Aorta (tissue), 5 donors: ENCODE measurements at regions not wholly inside any gene's neighbourhood (a gene's known extent, or its start where the extent isn't known, plus 50 kb on each side); places are given as distances from the start of the nearest gene placed in this dataset.
"Not testable (repeated sequence)": the region's sequence is repeated elsewhere in the genome, so short reads cannot be mapped to it uniquely, and the experiment has no call there.

Experiments used
- ATAC-seq: fragments of 200-7000 bp; cut with Tn5 transposase; one replicate; pipeline ENCODE4 v1.9.1; 2022; ENCODE audit warnings: moderate library complexity; ENCODE audit not compliant: low FRiP score
- DNase-seq, 2 donors: peaks; one replicate each; pipeline ENCODE4 v3.0.0-alpha.2; 2020
- H3K27ac ChIP-seq, 2 donors: one replicate each; pipeline ENCODE4 v1.5.1; 2013; ENCODE audit warnings: low read length in 2 of 2, mild to moderate bottlenecking in 2 of 2, moderate library complexity in 2 of 2, control low read depth in 1 of 2, inconsistent platforms in 1 of 2, low read depth in 1 of 2
- H3K27me3 ChIP-seq, 2 donors: one replicate each; pipeline ENCODE4 v1.6.1; 2013; ENCODE audit warnings: control low read depth in 1 of 2, low read length in 1 of 2, mild to moderate bottlenecking in 1 of 2, moderate library complexity in 1 of 2; ENCODE audit not compliant: insufficient read depth in 2 of 2, control insufficient read depth in 1 of 2
- H3K36me3 ChIP-seq, 2 donors: one replicate each; pipeline ENCODE4 v1.6.1; 2013; ENCODE audit warnings: control low read depth in 1 of 2, low read length in 1 of 2, mild to moderate bottlenecking in 1 of 2; ENCODE audit not compliant: insufficient read depth in 2 of 2, control insufficient read depth in 1 of 2
- H3K4me1 ChIP-seq, 2 donors: one replicate each; pipeline ENCODE4 v1.6.1; 2013; ENCODE audit warnings: low read length in 2 of 2, control low read depth in 1 of 2, mild to moderate bottlenecking in 1 of 2, moderate library complexity in 1 of 2; ENCODE audit not compliant: insufficient read depth in 2 of 2, control insufficient read depth in 1 of 2
- H3K4me3 ChIP-seq, 2 donors: one replicate each; pipeline ENCODE4 v1.5.1; 2013; ENCODE audit warnings: low read length in 2 of 2, control low read depth in 1 of 2, mild to moderate bottlenecking in 1 of 2
- H3K9me3 ChIP-seq: one replicate; pipeline ENCODE4 v1.6.1; 2013; ENCODE audit warnings: mild to moderate bottlenecking, low read length; ENCODE audit not compliant: control insufficient read depth
- WGBS, 2 donors: extraction: QIAGEN DNeasy Blood & Tissue Kit; methylation state at CpG; one replicate each; pipeline ENCODE4 v1.1.7; 2013; 5-methylcytosine and 5-hydroxymethylcytosine counted together
- intact Hi-C, 2 donors: fragments of 100-400 bp; cut with DNase I; formaldehyde crosslinking; loops; one replicate each; pipeline versions ENCODE4 v1.14.2 to v1.15.0; 2022
- donor health status: healthy with polysubstance abuse.
- donor health status: Bipolar disorder and iron deficiency.
- donor health status: DM: no; HTN: no; CAD: no.
- donor health status: DM: no; HTN: no; CAD: no.
- donor health status: DM: yes; HTN: yes; CAD: no.

GRCh38 chr3:73254062-73254461 is 192.6 kb downstream of the EBLN2 start:
- ATAC-seq (no peak), DNase-seq (no peak)
- H3K36me3 ChIP-seq, result no peaks in the 10 kb centered on the region
- no peak overlapping the region for H3K4me3 ChIP-seq
- H3K4me1 ChIP-seq, result no peaks in the 10 kb centered on the region
- H3K27ac ChIP-seq, result no peak overlapping the region
- no peaks in the 10 kb centered on the region for H3K9me3 ChIP-seq
- WGBS, 2 donors, result 74 to 83% methylated on average over 5 of the region's 5 CpGs
- intact Hi-C loops, result no loop called here
- H3K27me3 ChIP-seq, result no peaks in the 10 kb centered on the region

GRCh38 chr3:73255609-73256029 is 194.2 kb downstream of the EBLN2 start:
- ATAC-seq, result no peak
- WGBS, 2 donors, result 60 to 62% methylated on average over 5 of the region's 5 CpGs
- H3K36me3 ChIP-seq, result no peaks in the 10 kb centered on the region
- no peak overlapping the region for H3K4me3 ChIP-seq
- peaks cover 0 to 2% of the 10 kb centered on the region in 2 donors for H3K4me1 ChIP-seq
- H3K27ac ChIP-seq, result no peak overlapping the region
- H3K27me3 ChIP-seq, result no peaks in the 10 kb centered on the region
- peak in 1 of 2 donors; percentile 53 for DNase-seq
- H3K9me3 ChIP-seq, result no peaks in the 10 kb centered on the region
- intact Hi-C loops, result no loop called here

GRCh38 chr3:73257186-73257585 is 195.7 kb downstream of the EBLN2 start:
- 91 to 95% methylated on average over 4 of the region's 4 CpGs for whole genome bisulfite sequencing, 2 donors
- DNase-seq (no peak), ATAC-seq (no peak)
- Histone ChIP-seq H3K9me3 (no peaks in the 10 kb centered on the region), H3K27me3 (no peaks in the 10 kb centered on the region), H3K4me1 (peaks cover 0 to 2% of the 10 kb centered on the region in 2 donors), H3K27ac (no peak overlapping the region), H3K4me3 (no peak overlapping the region), H3K36me3 (no peaks in the 10 kb centered on the region)
- intact Hi-C loops, result no loop called here

GRCh38 chr3:73258057-73258456 is 196.6 kb downstream of the EBLN2 start:
- DNase-seq, result no peak
- ATAC-seq, result no peak
- no peak overlapping the region for H3K27ac ChIP-seq
- H3K4me1 ChIP-seq, result peaks cover 0 to 2% of the 10 kb centered on the region in 2 donors
- no peaks in the 10 kb centered on the region for H3K27me3 ChIP-seq
- 92% methylated on average over 4 of the region's 4 CpGs for WGBS, 2 donors
- no peaks in the 10 kb centered on the region for H3K9me3 ChIP-seq
- intact Hi-C loops, result no loop called here
- H3K36me3 ChIP-seq, result no peaks in the 10 kb centered on the region
- H3K4me3 ChIP-seq, result no peak overlapping the region

- intact Hi-C loops, result no loop called here
- Histone ChIP-seq H3K4me1 (peaks cover 0 to 2% of the 10 kb centered on the region in 2 donors), H3K4me3 (no peak overlapping the region), H3K36me3 (no peaks in the 10 kb centered on the region), H3K27ac (no peak overlapping the region), H3K9me3 (no peaks in the 10 kb centered on the region), H3K27me3 (no peaks in the 10 kb centered on the region)
- 90 to 93% methylated on average over 2 of the region's 2 CpGs for WGBS, 2 donors
- DNase-seq, result no peak
- ATAC-seq, result no peak
Observed at GRCh38 chr3:73259291-73259690, 197.8 kb downstream of the EBLN2 start.

GRCh38 chr3:73259856-73260255 is 198.4 kb downstream of the EBLN2 start:
- whole genome bisulfite sequencing, 2 donors, result 3 to 6% methylated on average over 1 of the region's 1 CpG
- Histone ChIP-seq H3K27ac (no peak overlapping the region), H3K4me1 (peaks cover 0 to 2% of the 10 kb centered on the region in 2 donors), H3K36me3 (no peaks in the 10 kb centered on the region), H3K4me3 (no peak overlapping the region), H3K27me3 (no peaks in the 10 kb centered on the region), H3K9me3 (no peaks in the 10 kb centered on the region)
- intact Hi-C loops, result no loop called here
- ATAC-seq, result no peak
- no peak for DNase-seq

GRCh38 chr3:73266558-73266957 is 205.1 kb downstream of the EBLN2 start:
- intact Hi-C loops, H3K27ac ChIP-seq, H3K4me3 ChIP-seq, H3K36me3 ChIP-seq, DNase-seq, H3K9me3 ChIP-seq, H3K27me3 ChIP-seq, H3K4me1 ChIP-seq, ATAC-seq: not testable (repeated sequence)
- 94 to 100% methylated on average over 1 of the region's 1 CpG for WGBS, 2 donors

- H3K9me3 ChIP-seq, H3K4me1 ChIP-seq, H3K36me3 ChIP-seq, intact Hi-C loops, H3K4me3 ChIP-seq, DNase-seq, H3K27me3 ChIP-seq, ATAC-seq, H3K27ac ChIP-seq: not testable (repeated sequence)
- WGBS, 2 donors, result 91 to 97% methylated on average over 16 to 25 of the region's 25 CpGs
Observed at GRCh38 chr3:73269126-73269525, 207.7 kb downstream of the EBLN2 start.

GRCh38 chr3:73270839-73271483 is 209.5 kb downstream of the EBLN2 start:
- H3K27me3 ChIP-seq, result no peaks in the 10 kb centered on the region
- H3K9me3 ChIP-seq, result no peaks in the 10 kb centered on the region
- H3K36me3 ChIP-seq, result no peaks in the 10 kb centered on the region
- no peak overlapping the region for H3K4me3 ChIP-seq
- 59 to 98% methylated on average over 2 of the region's 2 CpGs for WGBS, 2 donors
- ATAC-seq (no peak), DNase-seq (no peak)
- intact Hi-C loops, result no loop called here
- H3K27ac ChIP-seq, result no peak overlapping the region
- H3K4me1 ChIP-seq, result no peaks in the 10 kb centered on the region
